GM19035 (cell line): ENCODE measurements at regions not wholly inside any gene's neighbourhood (a gene's known extent, or its start where the extent isn't known, plus 50 kb on each side); places are given as distances from the start of the nearest gene placed in this dataset.

Source experiments
- ATAC-seq: cut with Tn5 transposase; IDR thresholded peaks from one replicate; pipeline ENCODE4 v1.9.1; 2021; ENCODE audit not compliant: unreplicated experiment

GRCh38 chr10:121096617-121097431 lies 245.7 kb downstream of the WDR11 start:
- ATAC-seq = no peak

- no peak for ATAC-seq
Observed at GRCh38 chr10:121098211-121098610, 247.0 kb downstream of the WDR11 start.

- no peak for ATAC-seq
Observed at GRCh38 chr10:121098751-121099150, 247.6 kb downstream of the WDR11 start.

DNA sequence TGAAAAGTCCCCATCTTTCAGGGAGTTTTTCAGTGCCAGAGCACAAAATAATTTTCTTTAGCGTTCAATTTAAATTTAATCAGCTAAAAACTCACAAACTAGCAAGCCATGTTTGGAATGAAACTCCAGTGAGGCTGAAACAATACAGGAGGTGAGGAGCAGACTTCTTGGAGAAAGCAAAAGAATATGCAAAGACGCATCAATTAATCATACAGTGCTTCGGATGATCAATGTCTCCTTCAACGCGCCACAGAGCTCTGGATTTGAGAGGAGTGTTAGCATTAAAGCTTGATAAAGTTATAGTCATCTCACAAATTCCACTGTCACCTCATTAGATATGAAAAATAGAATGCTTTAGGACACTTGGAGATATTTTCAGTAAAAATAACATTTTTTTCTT lies 248.0 kb downstream of the WDR11 start:
- ATAC-seq = no peak

DNA sequence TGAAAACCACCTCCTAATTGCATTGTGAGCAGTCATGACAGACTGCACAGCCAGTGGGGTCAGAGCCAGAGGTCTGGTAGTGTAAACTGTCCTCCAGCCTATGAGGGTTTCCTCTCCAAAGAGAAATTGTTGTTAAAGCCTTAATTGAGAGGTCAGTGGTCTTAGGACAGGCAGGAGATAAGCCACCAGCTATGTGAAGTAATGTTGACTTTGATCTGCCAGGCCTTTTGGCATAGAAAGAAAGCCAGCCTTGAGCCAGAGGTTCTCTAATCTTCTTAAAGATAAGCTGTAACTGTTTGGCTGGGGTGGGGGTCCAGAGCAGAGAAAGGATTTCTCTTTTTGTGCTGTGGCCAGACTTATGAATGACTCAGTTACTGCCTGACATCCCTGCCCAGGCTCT lies 248.4 kb downstream of the WDR11 start:
- no peak for ATAC-seq

DNA sequence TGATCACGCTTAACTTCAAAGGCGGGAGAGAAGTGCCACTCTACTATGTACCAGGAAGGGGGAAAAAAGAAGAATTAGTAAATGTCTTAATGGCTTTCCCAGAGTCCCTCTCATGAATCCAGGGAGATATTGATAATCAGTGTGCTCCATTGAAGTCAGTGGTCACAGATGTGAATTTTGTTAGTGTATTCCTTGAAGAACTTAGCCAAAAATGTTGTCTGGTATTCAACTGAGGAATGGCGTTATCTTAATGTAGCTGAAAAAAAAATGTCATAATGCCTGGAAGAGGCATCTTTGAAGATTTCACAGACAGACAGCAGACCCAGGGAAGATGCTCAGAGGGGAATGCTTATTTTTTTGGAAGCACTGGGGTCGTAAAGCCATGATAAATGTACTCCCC lies 250.4 kb downstream of the WDR11 start:
- no peak for ATAC-seq

GRCh38 chr10:121102706-121103105 lies 251.5 kb downstream of the WDR11 start:
- no peak for ATAC-seq

GRCh38 chr10:121104476-121105111 lies 253.4 kb downstream of the WDR11 start:
- ATAC-seq = no peak

DNA sequence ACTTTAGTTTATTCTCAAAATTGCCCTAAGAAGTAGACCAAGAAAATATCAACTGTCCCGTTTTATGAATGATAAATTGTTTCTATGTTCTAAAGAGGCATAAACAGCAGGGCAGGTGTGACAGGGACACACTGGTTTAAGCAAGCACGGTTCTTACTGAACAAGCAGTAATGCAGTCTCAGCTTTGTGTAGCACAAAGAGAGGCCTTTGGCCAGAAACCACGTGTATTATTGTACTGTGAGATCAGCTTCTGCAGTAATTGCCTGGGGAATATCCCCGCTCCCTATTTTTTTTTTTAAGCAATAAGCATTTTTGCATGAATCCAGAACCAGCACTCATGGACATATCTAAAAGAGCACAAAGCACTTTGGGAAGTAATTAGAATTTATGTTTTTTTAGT lies 255.4 kb downstream of the WDR11 start:
- ATAC-seq = no peak

- ATAC-seq = no peak
Observed at GRCh38 chr10:121108051-121108450, 256.9 kb downstream of the WDR11 start.

DNA sequence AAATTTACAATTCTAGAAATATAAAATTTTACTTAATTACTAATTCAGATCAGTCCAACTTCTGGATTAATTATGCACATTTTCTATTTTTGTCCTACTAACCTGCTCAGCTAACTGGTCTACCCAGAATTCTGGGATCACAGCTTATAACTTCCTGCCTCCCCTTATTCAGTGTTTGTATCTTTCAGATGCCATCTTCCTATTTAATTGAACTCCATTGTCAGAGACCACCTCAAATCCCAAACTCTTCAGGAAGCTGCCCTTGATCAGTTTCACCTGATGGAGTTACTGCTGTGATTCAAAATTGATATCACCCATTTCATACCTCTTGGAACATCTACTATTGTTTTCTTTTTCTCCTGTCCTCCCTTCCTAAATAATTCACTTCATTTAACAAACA lies 259.2 kb downstream of the WDR11 start:
- no peak for ATAC-seq

- no peak for ATAC-seq
Observed at GRCh38 chr10:121112136-121112535, 261.0 kb downstream of the WDR11 start.

DNA sequence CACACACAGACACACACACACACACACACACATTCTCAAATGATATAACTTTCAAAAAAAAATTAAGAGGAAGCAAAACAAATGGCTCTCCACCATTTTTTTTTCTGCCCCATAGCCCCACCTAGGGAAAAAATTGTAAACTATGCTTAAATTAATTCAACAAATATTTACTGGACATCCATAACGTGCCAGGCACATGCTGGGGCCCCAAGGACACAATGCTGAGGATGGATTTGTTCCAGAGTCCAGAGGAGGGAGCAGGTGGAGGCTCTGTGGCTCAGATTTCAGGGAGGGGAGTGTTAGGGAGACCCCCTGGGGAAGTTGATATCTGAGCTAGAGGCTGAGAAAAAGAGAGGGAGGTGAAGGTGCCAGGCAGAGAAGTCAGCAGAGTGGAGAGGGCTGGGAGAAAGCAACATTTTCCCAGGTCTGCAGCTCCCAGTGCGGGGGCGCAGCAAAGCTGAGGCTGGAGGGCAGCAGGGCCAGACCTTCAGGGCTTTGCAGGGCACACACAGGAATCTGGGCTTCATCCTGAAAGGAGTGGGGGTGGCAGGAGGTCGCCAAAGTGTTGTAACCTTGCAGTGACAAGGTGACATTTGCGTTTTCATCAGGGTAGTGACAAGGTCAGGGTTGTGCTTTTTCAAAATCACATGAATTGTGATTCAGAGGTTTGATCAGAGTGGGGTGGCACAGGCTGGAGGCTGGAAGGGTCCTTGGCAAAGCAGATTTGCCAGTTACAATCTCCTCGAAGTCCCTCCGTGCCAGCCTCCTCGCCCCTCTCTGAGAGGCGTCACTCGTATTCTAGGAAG lies 261.6 kb downstream of the WDR11 start:
- ATAC-seq = no peak

GRCh38 chr10:121113385-121113696 lies 262.2 kb downstream of the WDR11 start:
- no peak for ATAC-seq

GRCh38 chr10:121113911-121114310 lies 262.7 kb downstream of the WDR11 start:
- ATAC-seq = no peak

DNA sequence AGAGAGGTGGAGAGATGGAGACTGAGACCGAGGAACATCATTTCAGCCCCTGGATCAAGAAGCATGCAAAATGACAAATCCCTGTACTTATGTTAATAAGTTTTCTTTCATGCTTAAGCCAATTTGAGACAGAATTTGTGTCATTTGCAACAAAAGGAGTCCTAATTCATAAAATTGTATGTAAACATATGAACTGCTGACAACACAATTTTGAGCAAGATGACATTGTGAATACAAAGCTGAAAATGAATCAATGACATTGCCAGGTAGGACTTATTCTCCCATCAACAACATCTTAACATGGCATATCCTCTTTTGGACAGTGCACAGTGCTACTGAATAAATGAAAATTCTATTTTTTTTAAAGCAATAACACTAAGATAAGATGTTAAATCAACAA lies 264.0 kb downstream of the WDR11 start:
- no peak for ATAC-seq

DNA sequence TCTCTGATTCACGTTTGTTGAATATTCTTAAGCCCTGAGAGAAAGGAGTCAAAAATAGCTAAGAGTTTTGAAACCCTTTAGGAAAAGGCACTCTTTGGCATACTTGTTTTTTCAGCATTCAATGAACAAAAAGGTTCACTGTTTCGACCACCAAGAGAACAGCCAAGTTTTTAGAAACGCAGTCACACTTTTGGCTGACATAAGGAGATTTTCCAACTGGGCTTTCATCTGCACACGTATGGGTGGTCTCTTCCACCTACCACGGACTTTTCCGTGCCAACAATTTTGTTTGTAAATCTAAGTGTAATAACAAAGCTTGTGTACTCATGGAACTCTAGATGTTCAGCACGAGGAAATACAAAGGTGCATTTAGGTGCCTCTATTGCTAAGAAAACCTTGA lies 270.3 kb downstream of the WDR11 start:
- ATAC-seq = no peak

- ATAC-seq = no peak
Observed at GRCh38 chr10:121127151-121127906, 276.2 kb downstream of the WDR11 start.

DNA sequence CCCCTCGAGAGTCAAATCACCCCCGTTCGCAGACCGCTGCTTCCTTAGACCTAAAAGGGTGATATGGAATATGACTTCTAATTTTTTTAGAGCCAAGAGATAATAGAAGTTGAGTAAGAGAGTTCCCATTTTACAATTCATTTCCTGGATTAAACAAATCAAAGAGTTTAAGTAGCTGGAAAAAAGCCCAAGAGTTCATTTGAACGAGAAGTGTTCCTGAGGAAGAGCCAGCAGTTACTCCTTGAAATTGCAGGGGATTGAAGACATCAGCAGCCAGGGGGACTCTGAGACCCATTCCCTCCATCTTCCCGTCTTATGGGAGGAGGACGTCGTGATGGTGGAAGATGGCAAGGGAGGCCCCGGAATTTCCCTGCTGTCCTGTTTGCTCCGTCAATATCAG lies 277.0 kb downstream of the WDR11 start:
- ATAC-seq = no peak

- ATAC-seq = no peak
Observed at GRCh38 chr10:121129266-121129665, 278.1 kb downstream of the WDR11 start.

GRCh38 chr10:121130382-121130781 lies 279.2 kb downstream of the WDR11 start:
- ATAC-seq = no peak
